ENCODE measurements at regions not wholly inside any gene's neighbourhood (a gene's known extent, or its start where the extent isn't known, plus 50 kb on each side); places are given as distances from the start of the nearest gene placed in this dataset.

- TF ChIP-seq CTCF (conservative IDR thresholded peaks at IDR 0.05) (no peak), EZH2 (IDR thresholded peaks at IDR 0.05; ENCODE audit: low read depth) (no peak)
Measured at GRCh38 chr19:5396096-5396939, 55.7 kb upstream of the PTPRS start.

All from PC-9 (cell line).